ENCODE measurements at regions not wholly inside any gene's neighbourhood (a gene's known extent, or its start where the extent isn't known, plus 50 kb on each side); places are given as distances from the start of the nearest gene placed in this dataset.

- no CpG with 5 or more reads among the region's 1 CpG for WGBS (ENCODE audit: insufficient coverage)
- H3K9me3 ChIP-seq (replicated peaks; ENCODE audit: control insufficient read depth, low read depth, low read length): no peaks in the 10 kb centered on the region
- no peaks in the 10 kb centered on the region for H3K4me1 ChIP-seq (ENCODE audit: control insufficient read depth, insufficient read depth, low read length)
- no peaks in the 10 kb centered on the region for H3K36me3 ChIP-seq (ENCODE audit: control insufficient read depth, insufficient read depth, low read length)
- H3K4me3 ChIP-seq (ENCODE audit: low read length): no peak overlapping the region
- no peaks in the 10 kb centered on the region for H3K27me3 ChIP-seq (ENCODE audit: control insufficient read depth, insufficient read depth, low read length)
- H3K27ac ChIP-seq (ENCODE audit: low read length): no peak overlapping the region
- no peak for DNase-seq
Measured at GRCh38 chr4:137601934-137602333, 69.6 kb upstream of the PCDH18 start.

GRCh38 chr4:137599734-137600133 lies 67.4 kb upstream of the PCDH18 start:
- Histone ChIP-seq H3K4me1 (ENCODE audit: control insufficient read depth, insufficient read depth, low read length) (no peaks in the 10 kb centered on the region), H3K4me3 (ENCODE audit: low read length) (no peak overlapping the region), H3K9me3 (replicated peaks; ENCODE audit: control insufficient read depth, low read depth, low read length) (no peaks in the 10 kb centered on the region), H3K27me3 (ENCODE audit: control insufficient read depth, insufficient read depth, low read length) (no peaks in the 10 kb centered on the region), H3K27ac (ENCODE audit: low read length) (no peak overlapping the region), H3K36me3 (ENCODE audit: control insufficient read depth, insufficient read depth, low read length) (no peaks in the 10 kb centered on the region)
- no CpG with 5 or more reads among the region's 1 CpG for WGBS (ENCODE audit: insufficient coverage)
- peak; percentile 63 for DNase-seq

- no peaks in the 10 kb centered on the region for H3K4me1 ChIP-seq (ENCODE audit: control insufficient read depth, insufficient read depth, low read length)
- DNase-seq: peak; percentile 84
- no peaks in the 10 kb centered on the region for H3K36me3 ChIP-seq (ENCODE audit: control insufficient read depth, insufficient read depth, low read length)
- no peak overlapping the region for H3K27ac ChIP-seq (ENCODE audit: low read length)
- H3K4me3 ChIP-seq (ENCODE audit: low read length): no peak overlapping the region
- H3K9me3 ChIP-seq (replicated peaks; ENCODE audit: control insufficient read depth, low read depth, low read length): no peaks in the 10 kb centered on the region
- H3K27me3 ChIP-seq (ENCODE audit: control insufficient read depth, insufficient read depth, low read length): no peaks in the 10 kb centered on the region
- no CpG with 5 or more reads among the region's 3 CpGs for WGBS (ENCODE audit: insufficient coverage)
Measured at GRCh38 chr4:137597752-137598430, 65.6 kb upstream of the PCDH18 start.

GRCh38 chr4:137587796-137588195 lies 55.5 kb upstream of the PCDH18 start:
- WGBS (ENCODE audit: insufficient coverage): no CpG with 5 or more reads among the region's 1 CpG
- no peaks in the 10 kb centered on the region for H3K9me3 ChIP-seq (replicated peaks; ENCODE audit: control insufficient read depth, low read depth, low read length)
- no peak overlapping the region for H3K4me3 ChIP-seq (ENCODE audit: low read length)
- no peak overlapping the region for H3K27ac ChIP-seq (ENCODE audit: low read length)
- no peaks in the 10 kb centered on the region for H3K4me1 ChIP-seq (ENCODE audit: control insufficient read depth, insufficient read depth, low read length)
- H3K36me3 ChIP-seq (ENCODE audit: control insufficient read depth, insufficient read depth, low read length): no peaks in the 10 kb centered on the region
- no peak for DNase-seq
- no peaks in the 10 kb centered on the region for H3K27me3 ChIP-seq (ENCODE audit: control insufficient read depth, insufficient read depth, low read length)

- no peak for DNase-seq
- H3K4me3 ChIP-seq (ENCODE audit: low read length): no peak overlapping the region
- H3K27me3 ChIP-seq (ENCODE audit: control insufficient read depth, insufficient read depth, low read length): no peaks in the 10 kb centered on the region
- no peaks in the 10 kb centered on the region for H3K9me3 ChIP-seq (replicated peaks; ENCODE audit: control insufficient read depth, low read depth, low read length)
- no peaks in the 10 kb centered on the region for H3K4me1 ChIP-seq (ENCODE audit: control insufficient read depth, insufficient read depth, low read length)
- no peak overlapping the region for H3K27ac ChIP-seq (ENCODE audit: low read length)
- no peaks in the 10 kb centered on the region for H3K36me3 ChIP-seq (ENCODE audit: control insufficient read depth, insufficient read depth, low read length)
Measured at GRCh38 chr4:137583671-137584070, 51.4 kb upstream of the PCDH18 start.
